ENCODE measurements at regions not wholly inside any gene's neighbourhood (a gene's known extent, or its start where the extent isn't known, plus 50 kb on each side); places are given as distances from the start of the nearest gene placed in this dataset.

- TF ChIP-seq CTCF (conservative IDR thresholded peaks at IDR 0.05; ENCODE audit: low read length) (no peak), EZH2phosphoT487 (IDR thresholded peaks at IDR 0.05; ENCODE audit: borderline replicate concordance) (no peak)
These were observed 603.1 kb downstream of the POM121L12 start for GRCh38 chr7:53638517-53638916.

Data from Loucy (cell line).